GM13977 (cell line): ENCODE measurements at regions not wholly inside any gene's neighbourhood (a gene's known extent, or its start where the extent isn't known, plus 50 kb on each side); places are given as distances from the start of the nearest gene placed in this dataset.
"Not testable (repeated sequence)": the region's sequence is repeated elsewhere in the genome, so short reads cannot be mapped to it uniquely, and the experiment has no call there.

ENCODE experiments used
- DNase-seq: peaks from one replicate; pipeline ENCODE4 v3.0.0; 2012; ENCODE audit warnings: low spot score
- in situ Hi-C: fragments of 300-500 bp; cut with MboI; formaldehyde crosslinking; loops from one replicate; pipeline ENCODE4 v1.12.0; 2022; ENCODE audit warnings: low sequenced_read_pairs, low pct_unique_long_range_greater_than_20kb, mixed read lengths, inconsistent platforms; ENCODE audit not compliant: unreplicated experiment
- TF ChIP-seq, protein P1 (sequence below): IDR thresholded peaks from 2 replicates; pipeline ENCODE4 v1.5.1; 2012; ENCODE audit warnings: mild to moderate bottlenecking, control low read depth; ENCODE audit not compliant: insufficient read depth; ENCODE audit errors: extremely low read depth, missing control alignments

DNA sequence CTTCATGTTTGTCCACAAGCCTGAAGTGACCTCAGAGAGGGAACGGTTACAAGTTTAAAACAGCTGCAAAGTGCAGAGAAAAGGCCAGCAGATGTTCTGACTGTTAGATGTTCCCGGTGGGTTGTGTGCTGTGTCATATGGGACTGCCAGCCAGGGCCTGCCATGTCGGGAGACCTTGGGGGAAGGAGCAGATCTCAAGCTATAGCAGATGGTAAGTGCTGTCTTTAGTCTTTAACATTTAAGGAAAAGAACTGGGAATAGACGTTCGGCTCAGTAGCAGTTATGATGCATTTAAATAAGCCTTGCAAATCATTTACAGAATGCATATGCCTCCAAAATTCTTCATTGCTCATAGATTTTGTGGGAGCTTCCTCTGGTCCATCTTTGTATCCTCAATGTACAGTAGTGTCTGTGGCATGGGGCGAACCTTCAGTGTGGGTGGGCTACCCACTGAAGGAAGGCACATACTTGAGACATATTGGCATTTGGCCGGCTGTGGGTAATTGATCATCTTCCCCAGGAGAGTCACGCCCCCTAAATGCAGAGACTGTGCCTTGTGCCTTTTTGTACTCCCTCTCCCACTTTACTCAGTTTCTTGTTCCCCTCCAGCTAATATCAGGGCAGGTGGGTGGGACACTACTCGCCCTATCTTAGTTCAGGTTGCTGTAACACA is 131.9 kb downstream of the NPIPB5 start:
- in situ Hi-C loops, result no loop called here
- TF ChIP-seq, protein P1, sequence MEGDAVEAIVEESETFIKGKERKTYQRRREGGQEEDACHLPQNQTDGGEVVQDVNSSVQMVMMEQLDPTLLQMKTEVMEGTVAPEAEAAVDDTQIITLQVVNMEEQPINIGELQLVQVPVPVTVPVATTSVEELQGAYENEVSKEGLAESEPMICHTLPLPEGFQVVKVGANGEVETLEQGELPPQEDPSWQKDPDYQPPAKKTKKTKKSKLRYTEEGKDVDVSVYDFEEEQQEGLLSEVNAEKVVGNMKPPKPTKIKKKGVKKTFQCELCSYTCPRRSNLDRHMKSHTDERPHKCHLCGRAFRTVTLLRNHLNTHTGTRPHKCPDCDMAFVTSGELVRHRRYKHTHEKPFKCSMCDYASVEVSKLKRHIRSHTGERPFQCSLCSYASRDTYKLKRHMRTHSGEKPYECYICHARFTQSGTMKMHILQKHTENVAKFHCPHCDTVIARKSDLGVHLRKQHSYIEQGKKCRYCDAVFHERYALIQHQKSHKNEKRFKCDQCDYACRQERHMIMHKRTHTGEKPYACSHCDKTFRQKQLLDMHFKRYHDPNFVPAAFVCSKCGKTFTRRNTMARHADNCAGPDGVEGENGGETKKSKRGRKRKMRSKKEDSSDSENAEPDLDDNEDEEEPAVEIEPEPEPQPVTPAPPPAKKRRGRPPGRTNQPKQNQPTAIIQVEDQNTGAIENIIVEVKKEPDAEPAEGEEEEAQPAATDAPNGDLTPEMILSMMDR, result no peak
- DNase-seq, result no peak

DNA sequence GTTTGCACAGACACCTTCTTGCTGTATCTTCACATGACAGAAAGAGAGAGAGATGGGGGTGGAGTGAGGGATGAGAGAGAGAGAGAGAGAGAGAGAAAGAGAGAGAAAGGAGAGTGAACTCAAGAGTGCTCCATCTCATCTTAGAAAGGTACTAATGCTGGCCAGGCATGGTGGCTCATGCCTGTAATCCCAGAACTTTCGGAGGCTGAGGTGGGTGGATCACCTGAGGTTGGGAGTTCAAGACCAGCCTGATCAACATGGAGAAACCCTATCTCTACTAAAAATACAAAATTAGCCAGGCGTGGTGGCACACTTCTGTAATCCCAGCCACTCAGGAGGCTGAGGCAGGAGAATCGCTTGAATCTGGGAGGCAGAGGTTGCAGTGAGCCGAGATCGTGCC is 132.5 kb downstream of the NPIPB5 start:
- in situ Hi-C loops, DNase-seq: not testable (repeated sequence)

DNA sequence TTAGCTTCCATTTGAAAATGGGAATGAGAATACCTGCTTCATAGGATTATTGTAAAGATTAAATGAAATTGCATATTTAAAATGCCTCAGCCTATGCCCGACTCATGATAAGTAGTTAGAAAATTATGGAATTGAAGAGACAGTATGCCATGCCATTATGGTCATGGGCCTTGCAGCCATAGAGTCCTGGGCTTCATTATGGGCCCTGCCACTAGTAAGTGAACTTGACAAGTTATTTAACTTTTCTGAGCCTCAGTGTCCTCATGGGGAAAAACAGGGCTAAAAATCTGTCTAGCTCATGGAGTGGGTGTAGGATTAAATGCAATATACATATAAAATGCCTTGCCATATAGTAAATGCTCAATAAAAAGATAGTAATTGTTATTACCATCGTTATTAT is 133.2 kb downstream of the NPIPB5 start:
- TF ChIP-seq, protein P1, result no peak
- DNase-seq, result no peak
- in situ Hi-C loops, result no loop called here

DNA sequence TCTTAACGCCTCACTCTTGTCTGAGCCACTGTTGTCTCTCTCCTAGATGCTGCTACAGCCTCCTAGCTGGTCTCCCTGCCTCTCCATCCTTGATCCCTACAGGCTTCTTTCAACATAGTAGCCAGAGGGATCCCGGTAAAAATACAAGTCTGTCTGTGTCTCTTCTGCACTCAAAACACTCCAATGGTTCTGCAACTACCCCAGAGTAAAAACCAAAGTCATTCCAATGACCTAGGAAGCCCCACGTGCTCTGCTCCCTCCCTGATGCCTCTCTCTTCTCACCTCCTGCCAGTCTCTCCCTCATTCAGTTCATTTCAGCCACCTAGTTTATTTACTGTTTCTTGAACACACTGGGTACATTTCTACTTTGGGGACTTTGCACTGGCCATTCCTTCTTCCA is 135.2 kb downstream of the NPIPB5 start:
- DNase-seq, result no peak
- TF ChIP-seq, protein P1, result no peak
- in situ Hi-C loops, result no loop called here

DNA sequence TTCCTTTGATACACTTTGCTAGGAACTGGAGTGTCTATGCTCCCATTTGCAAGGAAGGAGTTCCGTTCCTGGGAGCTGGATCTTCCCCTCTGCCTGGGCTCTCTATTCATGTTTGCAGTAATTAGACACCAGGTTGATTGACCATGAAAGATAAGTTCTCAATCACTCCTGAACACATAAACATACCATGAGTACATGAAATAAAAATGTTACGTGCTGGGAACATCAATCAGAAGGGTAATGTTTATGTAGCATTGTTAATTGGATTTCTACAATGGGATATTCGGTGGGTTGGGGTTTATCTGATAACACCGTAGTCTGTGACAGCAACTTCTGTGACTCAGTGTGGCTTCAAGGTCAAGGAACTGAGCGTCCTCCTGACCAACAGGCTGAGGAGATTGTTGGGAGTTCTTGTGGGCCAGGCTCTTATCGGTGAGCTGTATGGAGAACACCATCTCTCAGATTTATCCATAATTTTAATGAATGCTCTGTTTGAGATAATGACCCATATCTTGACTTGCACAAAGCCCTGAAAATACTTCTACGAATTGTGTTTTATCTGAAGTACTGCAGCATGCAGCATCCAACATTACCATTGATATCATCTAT is 136.4 kb downstream of the NPIPB5 start:
- TF ChIP-seq, protein P1, result no peak
- DNase-seq, result no peak
- in situ Hi-C loops, result no loop called here

DNA sequence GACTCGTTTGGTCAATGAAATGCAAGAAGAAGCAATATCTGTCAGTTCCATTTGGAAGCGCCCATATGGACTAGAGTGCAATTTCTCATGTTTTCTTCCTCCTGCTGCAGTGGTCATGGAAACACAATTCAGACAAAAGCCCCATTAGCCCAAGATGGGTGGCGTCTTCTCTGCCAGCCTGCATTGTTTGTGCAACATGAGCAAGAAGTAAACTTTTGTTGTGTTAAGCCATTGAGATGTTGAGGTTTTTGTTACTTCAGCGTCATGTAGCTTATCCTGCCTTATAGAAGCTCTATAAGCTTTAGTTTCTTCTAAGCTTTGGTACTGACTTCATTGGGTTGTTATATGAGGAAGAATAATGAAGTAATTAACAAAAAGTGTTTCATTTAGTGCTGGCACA is 137.4 kb downstream of the NPIPB5 start:
- DNase-seq, result no peak
- TF ChIP-seq, protein P1, result no peak
- in situ Hi-C loops, result no loop called here

DNA sequence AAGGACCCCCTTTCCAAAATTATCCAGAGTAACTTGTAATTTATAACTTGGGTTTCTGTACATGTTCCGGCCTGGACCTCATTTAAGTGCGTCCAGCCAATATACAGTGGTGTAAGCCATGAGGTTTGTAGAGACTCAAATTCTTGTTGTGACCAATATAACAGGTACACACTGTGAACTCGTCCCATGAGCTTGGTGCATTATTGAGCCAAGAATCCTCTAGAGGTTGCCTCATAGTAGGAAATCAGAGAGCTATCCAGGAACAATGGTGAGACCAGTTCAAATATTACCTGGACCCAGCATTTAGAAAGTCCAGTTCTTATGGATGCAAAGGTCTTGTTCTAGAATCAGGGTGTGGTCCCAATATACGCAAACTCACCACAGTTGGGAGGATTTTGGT is 138.2 kb downstream of the NPIPB5 start:
- in situ Hi-C loops, result no loop called here
- TF ChIP-seq, protein P1, result no peak
- no peak for DNase-seq

DNA sequence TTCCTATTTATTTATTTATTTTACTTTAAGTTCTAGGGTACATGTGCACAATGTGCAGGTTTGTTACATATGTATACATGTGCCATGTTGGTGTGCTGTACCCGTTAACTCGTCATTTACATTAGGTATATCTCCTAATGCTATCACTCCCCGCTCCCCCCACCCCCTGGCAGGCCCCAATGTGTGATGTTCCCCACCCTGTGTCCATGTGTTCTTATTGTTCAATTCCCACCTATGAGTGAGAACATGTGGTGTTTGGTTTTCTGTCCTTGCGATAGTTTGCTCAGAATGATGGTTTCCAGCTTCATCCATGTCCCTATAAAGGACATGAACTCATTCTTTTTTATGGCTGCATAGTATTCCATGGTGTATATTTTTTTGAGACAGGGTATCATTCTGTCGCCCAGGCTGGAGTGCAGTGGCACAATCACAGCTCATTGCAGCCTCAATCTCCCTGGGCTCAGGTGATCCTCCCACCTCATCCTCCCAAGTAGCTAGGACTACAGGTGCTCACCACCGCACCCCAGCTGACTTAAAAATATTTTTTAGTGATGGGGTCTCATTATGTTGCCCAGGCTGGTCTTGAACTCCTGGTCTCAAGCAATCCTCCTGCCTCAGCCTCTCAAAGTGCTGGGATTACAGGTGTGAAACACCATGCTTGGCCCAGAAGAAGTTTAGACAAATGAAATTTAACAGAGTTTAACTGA is 140.6 kb downstream of the NPIPB5 start:
- in situ Hi-C loops, DNase-seq: not testable (repeated sequence)
